Activated CD8-positive, alpha-beta memory T cell treated with anti-CD3 and anti-CD28 coated beads, Interleukin-2, amount 50 U/mL, for 48 hours (primary cell): ENCODE measurements at regions not wholly inside any gene's neighbourhood (a gene's known extent, or its start where the extent isn't known, plus 50 kb on each side); places are given as distances from the start of the nearest gene placed in this dataset.

Source experiments
- DNase-seq: peaks from one replicate; pipeline ENCODE4 v3.0.0-alpha.2; 2020

DNA sequence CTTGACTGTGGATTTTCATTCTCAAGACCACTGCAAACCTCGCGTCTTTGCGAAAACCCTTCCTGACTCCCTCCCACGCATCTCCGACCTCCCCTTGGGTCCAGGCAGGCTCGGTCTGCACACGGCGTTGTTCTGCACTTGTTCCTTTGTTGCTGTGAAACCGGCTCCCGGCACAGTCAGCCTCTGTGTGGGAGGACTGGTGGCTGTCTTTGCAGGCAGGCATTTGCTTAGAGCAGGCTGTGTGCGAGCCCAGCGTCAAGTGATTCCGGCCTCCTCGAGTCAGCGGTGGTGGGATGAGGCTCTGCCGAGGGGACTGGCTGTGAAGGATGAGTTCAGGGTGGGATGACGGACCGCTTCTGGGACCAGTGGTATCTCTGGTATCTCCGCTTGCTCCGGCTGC lies 102.6 kb upstream of the ROPN1 start:
- no peak for DNase-seq

DNA sequence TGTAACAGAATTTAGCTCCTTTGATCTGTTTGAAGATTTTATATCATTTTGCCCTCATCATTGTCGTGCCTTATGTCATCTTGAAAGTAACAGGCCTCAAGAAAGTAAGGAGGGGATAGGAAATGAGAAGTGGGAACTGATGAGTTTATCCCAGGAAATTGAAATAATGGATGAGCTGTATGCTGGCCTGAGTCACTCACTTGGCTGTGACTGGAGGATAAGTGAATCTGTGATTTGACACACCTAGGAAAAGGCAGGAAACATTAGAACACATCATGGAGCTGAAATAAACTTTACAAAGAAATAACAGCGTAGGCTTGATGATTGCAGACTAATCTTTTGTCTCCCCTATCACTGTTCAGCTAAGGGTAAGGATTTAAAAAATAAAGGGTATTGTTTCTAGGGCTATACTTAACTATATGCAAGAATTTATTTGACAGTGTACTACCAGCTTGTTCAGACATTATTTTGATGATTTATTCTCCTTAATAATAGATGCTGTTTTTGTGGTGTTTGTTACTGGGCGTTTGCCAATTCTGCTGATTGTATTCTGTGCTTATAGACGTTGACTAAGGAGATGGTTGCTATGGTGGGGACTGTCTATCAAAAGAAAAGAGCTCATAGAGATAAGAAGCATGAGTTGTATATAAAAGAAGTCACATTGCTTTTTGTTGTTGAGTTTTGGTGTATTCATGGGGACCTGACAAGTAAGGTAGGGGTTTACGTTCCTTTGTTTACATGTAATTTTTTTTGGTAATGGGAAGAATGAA lies 105.6 kb upstream of the ROPN1 start:
- DNase-seq, result no peak

DNA sequence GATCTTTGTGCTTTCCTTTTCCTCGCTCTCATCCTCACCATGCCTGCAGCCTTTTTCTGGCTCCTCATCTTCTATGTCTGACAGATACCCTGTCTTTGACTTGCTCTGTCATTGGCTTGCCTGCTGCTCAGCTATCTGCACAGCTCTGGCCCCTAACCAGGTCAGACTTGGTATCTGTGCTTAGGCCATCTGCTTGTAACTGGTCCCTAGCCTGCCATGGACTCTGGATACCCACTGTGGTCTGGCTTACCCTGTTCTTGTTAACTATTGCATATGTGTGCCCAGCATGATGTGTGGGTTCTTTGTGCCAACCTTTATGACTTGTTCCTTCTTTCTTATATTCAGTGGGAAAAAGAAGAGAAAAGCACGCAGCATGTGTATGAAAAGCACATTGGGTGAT lies 109.7 kb upstream of the ROPN1 start:
- no peak for DNase-seq

DNA sequence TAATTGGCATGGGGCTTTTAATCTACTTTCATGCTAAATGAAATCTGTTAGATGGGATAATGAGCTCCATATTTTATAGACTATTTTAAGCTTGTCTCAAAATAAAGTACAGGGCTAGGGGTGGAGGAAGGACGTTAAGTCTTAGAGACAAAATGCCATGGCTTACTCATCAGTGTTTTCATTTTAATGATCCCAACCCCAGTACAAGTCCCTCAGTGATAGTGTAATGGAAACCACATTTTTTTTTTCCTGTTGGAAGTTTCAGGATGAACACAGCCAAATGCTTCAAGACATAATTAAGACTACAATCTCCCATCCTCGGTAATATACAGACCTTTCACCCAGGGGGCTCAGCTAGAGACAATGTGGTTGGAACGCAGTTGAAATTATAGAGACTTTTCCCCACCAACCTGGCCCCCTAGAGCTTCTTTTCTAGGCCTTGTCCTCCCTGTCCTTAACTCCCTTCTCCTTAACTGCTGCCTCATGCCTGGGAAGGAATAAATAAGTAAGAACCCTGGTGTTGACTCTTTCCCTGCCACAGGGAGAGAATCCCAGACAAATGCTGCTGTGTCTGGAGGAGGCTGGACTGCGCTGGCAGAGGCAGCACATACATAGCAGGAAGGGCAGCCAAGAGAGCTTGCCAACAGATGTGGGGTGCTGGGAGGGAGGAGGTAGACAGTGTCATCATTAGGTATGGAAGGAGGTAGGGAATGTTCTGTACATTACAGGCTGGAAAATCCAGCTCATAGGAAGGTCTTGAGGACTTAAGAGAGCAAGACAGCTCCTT lies 115.4 kb upstream of the ROPN1 start:
- no peak for DNase-seq

DNA sequence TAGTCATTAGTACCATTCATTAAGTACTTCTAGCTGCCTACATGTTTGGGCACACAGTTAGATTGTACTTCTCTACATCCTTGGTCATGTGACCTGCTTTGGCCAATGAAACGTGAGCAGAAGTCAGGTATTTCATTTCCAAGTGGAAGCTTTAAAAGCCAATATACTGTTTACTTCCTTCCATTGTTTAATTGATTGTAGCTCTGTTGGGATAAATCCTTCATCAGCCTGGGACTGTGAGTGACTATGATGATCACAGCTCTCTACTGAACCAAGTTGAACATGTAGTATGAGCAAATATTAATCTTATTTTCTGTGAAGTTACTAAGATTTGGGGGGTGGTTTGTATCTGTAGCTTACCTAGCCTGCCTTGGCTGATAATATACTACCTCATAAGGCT lies 116.5 kb upstream of the ROPN1 start:
- DNase-seq, result no peak

DNA sequence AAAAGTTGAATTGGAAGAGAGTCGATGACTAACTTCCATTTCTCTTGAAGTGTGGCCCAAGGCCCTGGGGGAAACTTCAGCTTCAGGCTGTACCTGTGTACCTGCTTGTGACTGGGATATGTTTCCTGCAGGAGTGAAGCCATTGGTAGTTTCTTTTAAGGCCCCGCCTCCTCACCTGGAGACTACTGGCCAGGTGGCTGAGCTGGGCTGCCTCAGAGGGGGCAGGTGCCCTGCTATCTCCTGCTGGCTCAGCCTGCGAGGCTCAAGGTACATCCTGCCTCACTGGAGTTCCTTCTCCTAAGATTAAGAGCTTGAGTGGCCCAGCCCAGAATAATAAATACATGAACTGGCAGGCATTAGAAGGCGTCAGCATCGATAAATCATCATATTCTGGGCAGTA lies 121.6 kb upstream of the ROPN1 start:
- DNase-seq, result no peak

- DNase-seq, result no peak
Observed at GRCh38 chr3:124115279-124115678, 123.4 kb upstream of the ROPN1 start.

DNA sequence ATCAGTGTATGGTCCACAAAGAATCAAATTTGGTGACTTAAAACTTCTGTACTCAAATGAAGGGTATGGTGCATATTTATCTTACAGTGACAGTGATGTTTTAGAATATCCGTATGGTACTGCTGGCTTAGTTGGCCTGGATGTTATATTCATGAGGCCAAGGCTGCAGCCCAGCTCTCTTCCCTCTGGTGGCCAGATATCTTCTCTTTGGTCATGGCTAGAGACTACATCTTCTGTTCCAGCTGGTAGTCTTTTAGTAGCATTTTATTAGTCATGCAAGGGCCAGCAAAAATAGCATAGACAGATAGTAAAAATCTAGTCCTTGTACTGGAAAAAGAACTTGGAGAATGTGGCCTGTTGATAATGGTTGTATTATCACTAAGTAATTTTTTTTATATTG lies 124.0 kb upstream of the ROPN1 start:
- no peak for DNase-seq

GRCh38 chr3:124116906-124117305 lies 125.0 kb upstream of the ROPN1 start:
- no peak for DNase-seq

DNA sequence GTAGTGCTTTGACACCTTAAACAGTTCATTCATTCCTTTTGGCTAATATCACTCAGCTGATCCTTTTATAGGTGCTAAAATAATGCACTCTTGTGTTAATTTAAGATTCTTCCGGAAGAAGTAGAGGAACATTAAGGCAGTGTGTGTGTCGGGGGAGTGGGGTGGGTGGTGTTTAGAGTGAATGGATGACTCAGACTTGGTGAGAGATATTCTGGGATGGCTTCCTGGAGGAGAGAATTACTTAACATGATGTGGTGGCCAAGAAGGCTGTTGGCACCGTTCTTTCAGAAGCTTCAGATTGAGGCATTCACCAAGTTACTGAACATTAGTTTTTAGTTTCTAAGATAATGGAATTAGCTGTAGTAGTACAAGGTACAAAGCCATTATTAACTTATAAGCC lies 125.6 kb upstream of the ROPN1 start:
- DNase-seq, result no peak

- no peak for DNase-seq
Observed at GRCh38 chr3:124118397-124118796, 126.5 kb upstream of the ROPN1 start.

- DNase-seq, result no peak
Observed at GRCh38 chr3:124119056-124119716, 127.3 kb upstream of the ROPN1 start.

GRCh38 chr3:124121379-124122312 lies 129.7 kb upstream of the ROPN1 start:
- DNase-seq, result no peak

GRCh38 chr3:124125315-124125714 lies 133.4 kb upstream of the ROPN1 start:
- DNase-seq, result no peak

DNA sequence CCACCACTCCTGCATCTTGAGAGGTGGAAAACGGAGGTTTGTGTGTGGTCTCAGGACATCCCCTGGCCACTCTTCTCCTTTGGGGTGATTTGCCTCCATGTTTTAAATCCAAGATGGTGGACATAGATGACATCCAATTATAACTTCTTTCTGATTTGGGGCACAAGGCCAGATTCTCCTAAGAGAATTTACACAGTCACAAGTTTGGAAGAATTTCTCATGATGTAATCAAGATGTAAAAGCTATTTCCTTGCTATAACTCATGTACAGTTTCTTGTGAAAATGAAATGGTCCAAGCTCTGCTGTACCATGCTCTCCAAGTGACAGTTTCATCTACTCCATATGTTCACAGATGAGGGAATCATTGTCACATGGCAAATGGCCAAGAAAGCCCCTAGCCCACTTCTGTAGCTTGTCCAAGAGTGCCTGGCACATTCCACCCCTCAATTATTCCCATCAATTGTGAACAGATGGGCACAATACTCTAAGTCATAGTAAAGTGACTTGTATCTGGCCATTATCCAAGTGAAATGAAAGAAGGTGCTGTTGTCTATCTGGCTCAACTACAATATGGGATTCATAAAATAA lies 134.6 kb upstream of the ROPN1 start:
- DNase-seq, result no peak

GRCh38 chr3:124131158-124131557 lies 139.2 kb upstream of the ROPN1 start:
- DNase-seq, result no peak

DNA sequence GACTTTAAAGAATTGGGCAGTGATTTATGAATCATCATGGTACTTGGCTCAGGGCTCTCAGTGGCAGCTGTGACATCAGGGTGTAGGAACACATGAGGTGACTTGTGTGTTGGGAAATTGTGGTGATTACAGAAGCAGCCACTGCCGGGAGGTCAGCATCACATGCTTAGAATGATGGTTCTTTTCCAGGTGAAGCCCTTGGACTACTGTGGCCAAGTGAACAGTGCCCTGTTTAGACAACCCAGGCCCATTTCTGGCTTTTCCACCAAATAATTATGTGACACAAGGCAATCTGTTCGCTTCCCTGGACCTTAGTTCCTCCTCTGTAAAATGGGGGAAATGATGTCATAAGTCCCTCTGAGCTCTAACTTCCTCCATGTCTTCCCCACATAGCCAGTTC lies 139.7 kb upstream of the ROPN1 start:
- DNase-seq, result no peak

DNA sequence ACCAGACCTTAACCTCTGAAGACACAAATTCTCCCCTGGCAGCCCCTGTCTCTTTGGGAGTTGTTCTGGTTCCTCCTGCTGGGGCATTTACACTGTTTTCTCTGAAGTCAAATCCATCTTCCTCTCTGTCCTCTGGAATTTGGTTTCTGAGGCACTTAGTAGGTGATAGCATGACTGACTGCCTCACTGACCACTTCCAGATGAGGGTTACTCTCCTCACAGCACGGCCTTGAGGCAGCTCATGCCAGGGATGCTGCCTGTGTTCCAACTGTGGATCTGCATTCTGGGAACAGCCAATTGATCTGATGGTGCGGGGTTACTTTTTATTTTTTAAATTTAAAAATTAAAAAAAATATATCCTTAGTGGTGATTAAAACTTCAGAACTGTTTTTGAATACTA lies 140.9 kb upstream of the ROPN1 start:
- no peak for DNase-seq

DNA sequence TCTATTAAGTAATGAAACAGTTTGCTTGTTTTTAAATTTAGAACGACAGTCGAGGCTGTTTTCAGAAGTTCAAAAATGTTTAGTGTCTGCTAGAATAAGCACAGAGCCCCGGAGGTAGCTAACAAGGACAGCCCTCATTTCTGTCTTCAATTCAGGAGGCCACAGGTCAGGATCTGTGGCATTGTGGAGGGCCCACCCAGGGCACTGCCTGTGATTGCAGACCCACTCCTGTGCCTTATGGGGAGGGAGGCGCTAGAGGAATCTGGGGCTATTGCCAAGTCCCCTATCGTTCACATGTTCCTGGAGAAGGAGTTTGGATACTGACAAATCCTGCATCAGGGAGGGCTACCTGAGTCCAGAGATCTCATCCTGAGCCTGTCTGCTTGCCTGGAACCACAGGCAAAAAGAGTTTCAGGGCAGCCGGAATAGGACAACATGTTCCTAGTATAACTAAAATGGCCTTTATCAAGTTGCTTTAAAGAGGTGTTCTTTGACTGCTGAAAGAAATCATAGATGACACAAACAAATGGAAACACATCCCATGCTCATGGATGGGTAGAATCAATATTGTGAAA lies 141.5 kb upstream of the ROPN1 start:
- no peak for DNase-seq

DNA sequence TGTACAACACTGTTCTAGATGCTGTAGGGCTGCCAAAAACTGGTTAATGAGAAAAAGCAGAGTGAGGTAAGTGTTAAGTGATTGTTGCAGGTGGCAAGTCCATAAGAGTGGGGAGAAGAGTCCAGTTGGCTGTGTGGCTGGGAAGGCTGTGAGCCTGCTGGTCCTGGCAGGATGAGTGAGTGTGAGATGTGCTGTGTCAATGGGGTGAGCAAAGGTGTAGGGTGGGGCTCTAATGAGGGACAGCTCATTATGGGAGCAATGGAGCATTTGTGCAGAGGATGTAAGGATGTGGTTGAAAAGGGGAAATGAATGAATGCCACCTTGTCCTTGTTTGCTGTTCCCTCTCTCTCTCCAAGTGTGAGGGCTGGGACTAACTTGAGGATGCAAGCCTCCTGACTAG lies 145.3 kb upstream of the ROPN1 start:
- no peak for DNase-seq

- DNase-seq, result no peak
Observed at GRCh38 chr3:124138148-124138547, 146.2 kb upstream of the ROPN1 start.

- no peak for DNase-seq
Observed at GRCh38 chr3:124140746-124141145, 148.8 kb upstream of the ROPN1 start.
